ENCODE measurements at regions not wholly inside any gene's neighbourhood (a gene's known extent, or its start where the extent isn't known, plus 50 kb on each side); places are given as distances from the start of the nearest gene placed in this dataset.

DNA sequence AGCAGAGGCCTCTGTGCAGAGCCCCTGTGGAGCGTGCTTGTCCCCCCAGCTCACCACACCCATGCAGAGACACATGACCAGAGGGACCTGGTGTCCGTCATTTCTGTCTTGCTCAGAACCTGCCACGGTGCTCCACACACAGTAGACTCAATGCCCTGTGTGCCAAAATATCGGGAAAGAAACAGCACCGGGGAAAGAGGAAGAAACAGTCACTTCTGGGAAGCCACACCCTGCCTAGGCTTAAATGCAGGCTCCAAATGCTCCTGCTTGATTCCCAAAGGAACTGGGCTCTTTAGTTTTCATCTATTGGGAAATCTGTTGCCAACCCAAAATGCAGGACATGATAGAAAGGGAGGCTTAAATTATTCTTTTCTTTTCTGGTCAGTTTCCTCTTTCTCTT is 503.9 kb downstream of the CD83 start:
- Mint-ChIP-seq H3K9me3 (ENCODE audit: low read depth) (no peaks in the 10 kb centered on the region), H3K36me3 (no peaks in the 10 kb centered on the region), H3K4me3 (no peak overlapping the region), H3K27ac (no peak overlapping the region), H3K4me1 (no peaks in the 10 kb centered on the region), H3K27me3 (no peaks in the 10 kb centered on the region)
- CTCF ChIA-PET: no interaction called here
- ATAC-seq (no peak), DNase-seq (no peak)

DNA sequence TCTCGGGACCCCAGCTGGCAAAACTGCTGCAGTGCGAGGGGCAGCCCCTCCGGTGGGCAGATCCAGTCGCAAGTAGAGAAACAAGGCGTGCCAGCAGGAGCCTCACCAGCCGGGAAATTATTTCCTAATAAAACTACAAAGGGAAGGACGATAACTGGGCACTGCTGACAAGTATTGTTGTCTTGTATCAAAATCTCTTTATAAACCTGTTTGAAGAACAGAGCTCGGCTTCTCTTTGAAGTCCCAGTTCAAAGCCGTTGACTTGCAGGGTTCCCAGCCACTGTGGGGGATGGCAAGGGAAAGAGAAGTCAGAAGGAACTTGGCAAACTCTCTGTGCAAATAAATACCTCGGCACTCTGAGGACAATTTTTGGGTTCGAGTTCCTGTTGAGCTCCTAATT is 504.5 kb downstream of the CD83 start:
- no peaks in the 10 kb centered on the region for H3K27me3 Mint-ChIP-seq
- ATAC-seq: no peak
- CTCF ChIA-PET: no interaction called here

DNA sequence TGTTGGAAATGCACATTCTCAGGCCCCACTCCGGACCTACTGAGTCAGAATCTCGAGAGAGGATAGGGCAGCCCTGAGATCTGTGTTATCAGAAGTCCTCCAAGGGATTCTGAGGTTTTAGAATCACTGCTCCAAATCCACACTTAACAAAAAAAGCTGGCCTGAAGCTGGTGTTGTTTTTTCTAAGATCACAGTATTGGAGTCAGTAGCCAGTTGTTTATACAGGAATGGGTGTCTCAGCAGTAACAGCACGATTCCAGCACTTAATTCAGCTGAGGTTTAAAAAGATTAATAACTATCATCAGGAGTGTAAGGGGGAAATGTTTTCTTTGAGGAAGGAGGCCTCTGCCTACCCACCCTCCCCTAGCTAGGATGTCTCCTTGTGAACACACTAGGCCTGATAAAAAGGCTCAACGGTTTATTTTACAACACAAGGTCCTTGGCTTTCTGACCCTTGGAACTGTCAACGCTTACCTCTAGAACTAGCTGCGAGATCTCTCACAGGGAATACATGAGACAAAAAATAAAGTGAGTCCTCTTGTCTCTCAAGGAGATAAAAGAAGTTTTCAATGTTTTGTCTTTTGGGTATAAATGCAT is 505.4 kb downstream of the CD83 start:
- no peak for DNase-seq
- H3K36me3 Mint-ChIP-seq: no peaks in the 10 kb centered on the region
- H3K4me1 Mint-ChIP-seq: no peaks in the 10 kb centered on the region
- CTCF ChIA-PET: interaction anchor here (2.0 kb wide), 1 partner anchor 10 kb away, joined by 5 read pairs; no protein-coding TSS in a partner anchor
- no peaks in the 10 kb centered on the region for H3K27me3 Mint-ChIP-seq
- ATAC-seq: no peak
- no peak overlapping the region for H3K27ac Mint-ChIP-seq
- H3K9me3 Mint-ChIP-seq (ENCODE audit: low read depth): no peaks in the 10 kb centered on the region
- H3K4me3 Mint-ChIP-seq: no peak overlapping the region

More for the DNA sequence above, 504.5 kb downstream of the CD83 start:
- H3K9me3 Mint-ChIP-seq (ENCODE audit: low read depth): no peaks in the 10 kb centered on the region
- no peaks in the 10 kb centered on the region for H3K36me3 Mint-ChIP-seq
- no peak overlapping the region for H3K4me3 Mint-ChIP-seq
- H3K4me1 Mint-ChIP-seq: no peaks in the 10 kb centered on the region
- DNase-seq: no peak
- no peak overlapping the region for H3K27ac Mint-ChIP-seq

DNA sequence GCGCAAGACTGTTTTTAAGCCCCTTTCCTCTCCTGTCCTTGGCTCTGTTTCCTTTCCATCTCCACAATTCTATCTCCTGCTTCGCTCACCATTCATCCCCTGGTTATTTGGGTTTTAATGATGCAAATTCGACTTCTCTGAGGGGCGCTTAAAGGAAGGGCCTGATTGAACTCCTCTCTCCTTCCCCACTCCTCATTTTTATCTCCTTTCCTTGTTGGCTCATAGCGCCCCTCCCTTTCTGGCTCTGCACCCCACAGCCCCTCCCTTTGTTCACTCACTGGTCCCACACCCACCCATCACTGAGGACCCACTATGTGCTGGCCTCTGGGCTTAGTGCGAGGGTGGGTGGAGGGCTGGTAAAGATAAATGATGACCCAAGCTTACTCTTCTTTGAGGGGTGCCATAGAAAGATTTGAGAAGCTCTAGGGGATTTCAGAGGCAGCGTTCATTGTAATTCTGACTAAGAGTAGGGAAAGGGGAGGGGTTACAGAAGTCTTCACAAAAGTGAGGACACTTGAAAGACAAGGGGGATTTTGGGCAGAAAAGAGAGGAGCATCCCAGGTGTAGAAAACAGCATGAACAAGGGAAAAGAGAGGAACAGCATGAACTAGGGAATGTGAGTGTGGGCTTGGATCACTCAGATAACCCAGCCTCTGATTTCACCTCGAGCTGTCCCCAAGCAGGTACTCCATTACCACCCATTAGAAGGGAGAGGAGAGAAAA is 507.8 kb downstream of the CD83 start:
- Mint-ChIP-seq H3K27ac (no peak overlapping the region), H3K4me3 (no peak overlapping the region), H3K36me3 (no peaks in the 10 kb centered on the region), H3K9me3 (ENCODE audit: low read depth) (no peaks in the 10 kb centered on the region), H3K4me1 (no peaks in the 10 kb centered on the region), H3K27me3 (no peaks in the 10 kb centered on the region)
- DNase-seq (no peak), ATAC-seq (no peak)
- CTCF ChIA-PET: no interaction called here

DNA sequence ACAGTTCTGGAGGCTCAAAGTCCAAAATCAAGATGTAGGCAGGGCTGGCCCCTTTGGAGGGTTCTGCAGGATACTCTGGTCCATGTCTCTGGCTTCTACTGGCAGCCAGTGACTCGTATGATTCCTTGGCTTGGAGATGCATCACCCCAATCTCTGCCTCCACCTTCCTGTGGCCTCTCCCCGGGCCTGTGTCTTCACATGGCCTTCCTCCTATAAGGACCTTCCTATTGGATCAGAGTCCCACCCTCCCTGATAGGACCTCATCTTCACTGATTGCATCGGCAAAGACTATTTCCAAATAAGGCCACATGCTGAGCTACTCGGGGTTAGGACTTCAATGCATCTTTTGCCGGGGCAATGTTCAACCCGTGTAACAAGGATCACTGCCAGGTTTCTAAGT is 509.0 kb downstream of the CD83 start:
- CTCF ChIA-PET: no interaction called here
- DNase-seq: no peak
- no peaks in the 10 kb centered on the region for H3K27me3 Mint-ChIP-seq
- no peak for ATAC-seq
- H3K27ac Mint-ChIP-seq: no peak overlapping the region
- peaks cover 2% of the 10 kb centered on the region for H3K4me1 Mint-ChIP-seq
- H3K4me3 Mint-ChIP-seq: no peak overlapping the region
- no peaks in the 10 kb centered on the region for H3K9me3 Mint-ChIP-seq (ENCODE audit: low read depth)
- no peaks in the 10 kb centered on the region for H3K36me3 Mint-ChIP-seq

DNA sequence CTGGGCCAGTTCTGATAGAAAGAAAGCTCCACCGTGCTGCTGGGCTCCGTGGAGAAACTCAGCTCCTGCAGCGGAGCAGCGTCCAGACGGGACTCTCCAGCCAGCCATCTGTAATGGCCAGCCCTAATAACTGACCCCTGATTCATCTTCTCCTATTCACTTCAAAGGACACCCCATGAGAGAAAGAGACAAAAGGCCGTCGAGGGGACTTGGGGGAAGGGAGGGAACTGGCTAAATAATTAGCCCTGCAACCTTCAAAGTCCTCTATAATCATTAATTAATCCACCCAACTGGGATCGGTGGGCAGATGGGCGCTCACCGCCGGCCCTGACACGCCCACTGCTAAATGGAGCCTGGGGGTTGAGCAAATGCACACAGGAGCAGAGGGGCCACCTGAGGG is 512.4 kb downstream of the CD83 start:
- H3K27ac Mint-ChIP-seq: no peak overlapping the region
- ATAC-seq (no peak), DNase-seq (no peak)
- no peak overlapping the region for H3K4me3 Mint-ChIP-seq
- H3K36me3 Mint-ChIP-seq: no peaks in the 10 kb centered on the region
- H3K4me1 Mint-ChIP-seq: peaks cover 14% of the 10 kb centered on the region
- CTCF ChIA-PET: no interaction called here
- H3K9me3 Mint-ChIP-seq (ENCODE audit: low read depth): no peaks in the 10 kb centered on the region
- H3K27me3 Mint-ChIP-seq: peaks cover 17% of the 10 kb centered on the region

DNA sequence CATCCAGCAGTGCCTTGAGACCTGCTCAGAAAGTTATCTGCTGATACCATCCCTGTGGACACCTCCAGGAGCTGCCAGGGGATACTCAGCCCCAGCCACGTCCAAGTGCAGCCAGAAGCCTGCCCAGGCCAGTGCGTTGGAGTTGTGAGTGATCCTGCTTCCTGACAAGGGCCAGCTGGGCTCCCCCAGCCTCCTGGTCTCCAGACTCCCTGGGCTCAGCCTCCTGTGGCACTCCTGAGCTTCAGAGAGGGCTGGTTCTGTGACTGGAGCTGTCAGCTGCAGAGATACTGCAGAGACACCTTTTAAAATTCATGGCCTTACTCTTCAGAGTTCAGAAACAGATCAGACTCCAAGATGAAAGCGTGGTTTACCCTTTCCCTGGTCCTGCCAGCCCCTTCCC is 515.9 kb downstream of the CD83 start:
- peaks cover 23% of the 10 kb centered on the region for H3K27me3 Mint-ChIP-seq
- DNase-seq: no peak
- peaks cover 39% of the 10 kb centered on the region for H3K4me1 Mint-ChIP-seq
- CTCF ChIA-PET: interaction anchor here (1.7 kb wide), 1 partner anchor 10 kb away, joined by 5 read pairs; no protein-coding TSS in a partner anchor
- ATAC-seq: no peak
- H3K9me3 Mint-ChIP-seq (ENCODE audit: low read depth): no peaks in the 10 kb centered on the region
- H3K4me3 Mint-ChIP-seq: no peak overlapping the region
- no peaks in the 10 kb centered on the region for H3K36me3 Mint-ChIP-seq
- H3K27ac Mint-ChIP-seq: peak overlapping the region; percentile 51

DNA sequence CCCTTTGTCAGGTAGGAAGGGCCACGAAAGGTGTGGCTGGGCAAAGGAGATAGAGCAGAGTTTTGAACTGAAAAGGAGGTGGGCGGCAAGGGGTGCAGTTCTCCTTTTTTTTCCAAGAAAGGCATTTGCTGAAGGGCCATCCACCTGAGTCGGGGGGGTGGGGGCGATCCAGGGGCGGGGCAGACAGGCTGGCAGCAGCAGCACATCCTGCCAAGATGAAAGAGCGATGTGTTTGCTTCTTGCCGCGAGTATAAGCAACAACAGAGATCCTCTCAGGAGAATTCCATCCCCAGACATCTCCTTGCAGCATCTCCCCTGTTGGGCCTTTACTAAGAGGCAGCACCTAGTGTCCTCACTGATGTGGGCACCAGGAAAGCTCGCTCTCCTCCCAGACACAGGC is 516.5 kb downstream of the CD83 start:
- no peak for DNase-seq

DNA sequence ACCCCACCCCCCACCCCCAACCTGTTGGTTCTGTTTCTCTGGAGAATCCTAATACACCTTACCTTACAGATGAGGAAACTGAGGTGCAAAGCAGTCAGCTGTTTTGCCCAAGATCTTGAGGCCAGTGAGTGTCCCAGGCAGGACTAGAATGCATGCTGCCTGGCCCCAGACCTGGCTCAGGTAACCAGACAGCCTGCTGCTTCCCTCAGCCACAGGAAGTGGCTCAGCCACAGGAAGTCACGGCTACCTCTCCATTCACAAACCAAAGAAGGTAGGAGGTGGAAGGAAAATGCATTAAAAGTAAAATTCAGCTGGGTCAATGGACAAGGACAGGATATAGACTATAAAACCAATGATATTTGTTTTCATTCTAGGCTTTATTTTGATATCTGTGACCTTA is 517.6 kb downstream of the CD83 start:
- ATAC-seq (peak; percentile 80), DNase-seq (peak; percentile 85)
- CTCF ChIA-PET: interaction anchor here (0.7 to 1.8 kb wide), 3 partner anchors 23 to 424 kb away, joined by 3 to 4 read pairs (median 3); no protein-coding TSS in a partner anchor
- Mint-ChIP-seq H3K27me3 (peaks cover 33% of the 10 kb centered on the region), H3K36me3 (no peaks in the 10 kb centered on the region), H3K4me3 (peak overlapping the region; percentile 45), H3K4me1 (peaks cover 39% of the 10 kb centered on the region), H3K9me3 (ENCODE audit: low read depth) (no peaks in the 10 kb centered on the region), H3K27ac (peak overlapping the region; percentile 81)

More for the DNA sequence above, 516.5 kb downstream of the CD83 start:
- Mint-ChIP-seq H3K36me3 (no peaks in the 10 kb centered on the region), H3K4me1 (peaks cover 39% of the 10 kb centered on the region), H3K4me3 (no peak overlapping the region), H3K27ac (no peak overlapping the region), H3K9me3 (ENCODE audit: low read depth) (no peaks in the 10 kb centered on the region), H3K27me3 (peaks cover 27% of the 10 kb centered on the region)
- CTCF ChIA-PET: interaction anchor here (1.7 kb wide), 1 partner anchor 10 kb away, joined by 5 read pairs; no protein-coding TSS in a partner anchor
- no peak for ATAC-seq

DNA sequence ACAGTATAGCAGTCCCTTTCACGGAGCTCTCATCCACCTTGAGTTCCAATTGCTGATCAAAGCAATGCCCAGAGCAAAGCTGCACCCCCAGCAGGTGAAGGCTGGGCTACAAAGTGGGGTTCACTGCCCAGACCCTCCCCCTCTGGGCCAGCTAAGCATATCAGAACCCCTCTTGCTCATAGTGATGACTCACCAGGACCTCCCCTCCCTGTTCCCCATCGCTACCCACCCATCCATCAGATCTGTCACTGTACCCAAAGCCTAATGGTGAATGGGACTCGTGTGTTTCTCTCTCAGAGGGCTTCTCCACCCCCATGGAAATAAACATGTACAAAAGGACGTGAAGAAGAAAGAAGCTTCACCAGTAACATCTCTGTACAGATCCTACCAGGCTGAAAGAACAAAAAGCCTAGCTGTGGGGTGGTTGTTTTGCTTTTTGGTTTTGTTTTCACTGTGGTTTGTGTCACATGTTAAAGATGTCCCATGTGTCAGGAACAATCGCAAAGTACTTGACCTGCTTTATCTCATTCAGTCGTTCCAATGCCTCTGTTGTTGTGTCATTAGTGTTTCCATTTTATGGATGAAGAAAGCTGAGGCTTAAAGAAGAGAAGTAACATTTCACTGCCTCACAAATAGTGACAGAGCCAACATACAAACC is 518.5 kb downstream of the CD83 start:
- ATAC-seq (peak; percentile 67), DNase-seq (peak; percentile 62)
- Mint-ChIP-seq H3K4me1 (peaks cover 39% of the 10 kb centered on the region), H3K4me3 (peak overlapping the region; percentile 42), H3K36me3 (no peaks in the 10 kb centered on the region), H3K27me3 (peaks cover 38% of the 10 kb centered on the region), H3K27ac (peak overlapping the region; percentile 61), H3K9me3 (ENCODE audit: low read depth) (no peaks in the 10 kb centered on the region)
- CTCF ChIA-PET: interaction anchor here (0.7 to 1.8 kb wide), 4 partner anchors 22 to 424 kb away, joined by 3 to 4 read pairs (median 3); no protein-coding TSS in a partner anchor

DNA sequence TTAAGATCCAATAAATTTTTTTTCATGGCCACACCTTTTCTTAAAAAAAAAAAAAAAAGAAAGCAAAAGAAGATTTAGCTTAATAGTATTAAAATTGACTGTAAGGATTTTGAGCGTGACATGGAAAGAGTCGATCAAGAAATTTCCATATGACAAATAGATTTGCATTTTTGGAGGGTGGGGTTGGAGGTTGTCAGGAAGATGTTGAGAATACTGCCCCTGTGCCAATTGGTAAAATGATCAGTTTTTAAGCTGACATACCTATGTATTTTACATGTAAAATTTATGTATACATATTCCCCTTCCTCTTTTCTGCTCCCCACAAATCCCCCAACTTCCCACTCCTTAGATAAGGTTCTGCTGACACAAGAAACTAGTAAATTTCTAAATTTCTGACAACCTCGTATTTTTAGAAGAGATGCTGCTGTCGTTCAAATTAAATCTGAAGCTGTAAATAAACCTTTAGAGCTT is 520.9 kb downstream of the CD83 start:
- H3K4me1 Mint-ChIP-seq: peaks cover 37% of the 10 kb centered on the region
- no peak for DNase-seq
- no peak overlapping the region for H3K4me3 Mint-ChIP-seq
- no peaks in the 10 kb centered on the region for H3K9me3 Mint-ChIP-seq (ENCODE audit: low read depth)
- CTCF ChIA-PET: no interaction called here
- no peak for ATAC-seq
- no peaks in the 10 kb centered on the region for H3K36me3 Mint-ChIP-seq
- peaks cover 35% of the 10 kb centered on the region for H3K27me3 Mint-ChIP-seq
- H3K27ac Mint-ChIP-seq: no peak overlapping the region

DNA sequence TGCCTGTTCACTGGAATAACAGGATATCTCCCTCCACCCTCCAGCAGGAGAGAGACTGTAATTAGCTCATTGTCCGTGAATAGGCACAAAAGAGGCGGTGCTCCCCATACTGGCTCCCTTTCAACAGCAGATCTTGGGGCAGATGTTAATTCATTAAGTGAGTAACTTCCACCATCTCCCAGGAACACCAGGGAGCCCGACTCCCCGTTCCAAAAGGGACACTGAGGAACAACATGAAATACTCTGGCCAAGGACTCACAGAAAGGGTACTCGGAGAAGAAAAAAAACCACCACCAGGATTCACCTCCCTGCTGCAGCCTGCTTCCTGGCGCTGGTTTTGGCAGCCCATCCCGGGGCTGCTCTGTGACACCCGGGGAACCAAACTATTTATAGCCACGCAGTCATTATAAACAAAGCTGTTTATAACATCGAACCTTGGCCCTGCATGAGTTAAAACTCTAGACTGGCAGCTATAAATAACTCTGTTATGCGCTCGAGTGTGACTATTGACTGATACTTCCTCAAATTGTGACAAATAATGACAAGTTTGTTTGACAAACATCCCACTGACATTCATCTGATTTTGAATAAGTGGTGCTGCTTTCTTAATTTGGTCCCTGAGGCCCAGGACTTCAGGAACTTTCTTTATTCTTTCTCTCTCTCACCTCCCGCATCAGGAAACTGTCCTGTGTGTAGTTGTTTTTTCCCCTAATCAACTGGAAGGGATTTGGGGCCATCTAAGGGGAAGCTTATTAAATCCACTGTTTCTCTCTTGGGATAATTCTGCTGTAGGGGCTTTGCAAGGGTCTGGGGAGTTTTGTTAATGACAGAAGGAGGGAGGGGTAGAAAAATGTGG is 521.6 kb downstream of the CD83 start:
- Mint-ChIP-seq H3K27ac (no peak overlapping the region), H3K4me1 (peaks cover 33% of the 10 kb centered on the region), H3K9me3 (ENCODE audit: low read depth) (no peaks in the 10 kb centered on the region), H3K36me3 (no peaks in the 10 kb centered on the region), H3K27me3 (peaks cover 29% of the 10 kb centered on the region), H3K4me3 (no peak overlapping the region)
- CTCF ChIA-PET: no interaction called here
- ATAC-seq: no peak
- DNase-seq: no peak

DNA sequence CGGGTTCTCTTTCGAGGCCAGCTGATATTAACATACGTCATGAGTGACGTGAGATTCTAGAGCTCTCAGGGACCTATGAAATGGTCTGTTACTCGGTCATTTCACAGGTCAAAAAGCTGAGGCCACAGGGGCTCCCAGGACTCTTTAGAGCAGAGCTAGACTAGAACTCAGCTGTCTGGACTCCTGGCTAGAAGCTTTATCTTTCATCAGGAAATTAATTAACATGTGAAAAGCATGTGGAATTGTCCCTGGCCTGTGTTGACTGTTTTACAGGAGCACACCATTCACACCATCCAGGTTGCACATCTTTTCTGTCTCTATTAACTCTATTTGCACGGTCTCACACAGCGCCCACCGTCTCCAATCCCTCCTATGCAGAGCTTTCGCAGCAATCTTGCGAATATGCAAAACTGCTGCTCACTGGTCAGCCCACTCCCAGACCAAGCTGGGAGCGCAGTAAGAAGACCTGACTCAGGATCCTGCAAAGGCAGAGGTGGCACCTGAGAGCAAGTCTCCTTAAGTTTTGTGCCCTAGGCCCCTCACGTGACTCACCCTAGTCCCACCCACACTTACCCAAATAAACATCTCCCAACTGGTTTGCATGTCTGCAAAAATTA is 522.5 kb downstream of the CD83 start:
- Mint-ChIP-seq H3K27ac (no peak overlapping the region), H3K36me3 (no peaks in the 10 kb centered on the region), H3K4me3 (no peak overlapping the region), H3K9me3 (ENCODE audit: low read depth) (no peaks in the 10 kb centered on the region), H3K4me1 (peaks cover 24% of the 10 kb centered on the region), H3K27me3 (peaks cover 23% of the 10 kb centered on the region)
- CTCF ChIA-PET: no interaction called here
- ATAC-seq: no peak
- no peak for DNase-seq
